Neural progenitor cell (in vitro differentiated cells): ENCODE measurements at regions not wholly inside any gene's neighbourhood (a gene's known extent, or its start where the extent isn't known, plus 50 kb on each side); places are given as distances from the start of the nearest gene placed in this dataset.

Experiments
- CTCF ChIP-seq: fragments of 200-600 bp; sonication (generic); IDR thresholded peaks from 2 replicates; pipeline ENCODE4 v1.5.1; 2017; ENCODE audit warnings: antibody characterized with exemption, mild to moderate bottlenecking
- EZH2 ChIP-seq: fragments of 200-600 bp; sonication (generic); IDR thresholded peaks from 2 replicates; pipeline ENCODE4 v1.6.1; 2017; ENCODE audit warnings: antibody characterized with exemption, mild to moderate bottlenecking, moderate library complexity
- EZH2phosphoT487 ChIP-seq: fragments of 200-600 bp; sonication (generic); IDR thresholded peaks from 2 replicates; pipeline ENCODE4 v1.6.1; 2017; ENCODE audit warnings: antibody characterized with exemption

- TF ChIP-seq CTCF: no peak
- TF ChIP-seq EZH2phosphoT487: no peak
- no peak for TF ChIP-seq EZH2
Measured at GRCh38 chr2:16005816-16006536, 65.6 kb downstream of the MYCN start.
